ENCODE measurements at regions not wholly inside any gene's neighbourhood (a gene's known extent, or its start where the extent isn't known, plus 50 kb on each side); places are given as distances from the start of the nearest gene placed in this dataset.

- WGBS, result 93% methylated on average over 15 of the region's 15 CpGs
- DNase-seq (ENCODE audit: extremely low spot score), result no peak
- Histone ChIP-seq H3K4me3 (ENCODE audit: low read depth, low read length) (no peak overlapping the region), H3K36me3 (ENCODE audit: insufficient read depth) (no peaks in the 10 kb centered on the region), H3K27ac (ENCODE audit: low read depth) (no peak overlapping the region), H3K4me1 (ENCODE audit: insufficient read depth) (no peaks in the 10 kb centered on the region)
Observed at GRCh38 chr4:30264465-30264864, 455.7 kb upstream of the PCDH7 start.

- H3K27ac ChIP-seq (ENCODE audit: low read depth), result no peak overlapping the region
- H3K4me3 ChIP-seq (ENCODE audit: low read depth, low read length), result no peak overlapping the region
- H3K4me1 ChIP-seq (ENCODE audit: insufficient read depth), result no peaks in the 10 kb centered on the region
- H3K36me3 ChIP-seq (ENCODE audit: insufficient read depth), result no peaks in the 10 kb centered on the region
- WGBS, result 60% methylated on average over 3 of the region's 3 CpGs
- DNase-seq (ENCODE audit: extremely low spot score), result no peak
Observed at GRCh38 chr4:30265716-30266115, 454.5 kb upstream of the PCDH7 start.

GRCh38 chr4:30268370-30268769, 451.8 kb upstream of the PCDH7 start:
- no peak overlapping the region for H3K4me3 ChIP-seq (ENCODE audit: low read depth, low read length)
- WGBS, result 65% methylated on average over 2 of the region's 2 CpGs
- H3K36me3 ChIP-seq (ENCODE audit: insufficient read depth), result no peaks in the 10 kb centered on the region
- no peak for DNase-seq (ENCODE audit: extremely low spot score)
- H3K4me1 ChIP-seq (ENCODE audit: insufficient read depth), result no peaks in the 10 kb centered on the region
- no peak overlapping the region for H3K27ac ChIP-seq (ENCODE audit: low read depth)

- Histone ChIP-seq H3K4me3 (ENCODE audit: low read depth, low read length) (no peak overlapping the region), H3K27ac (ENCODE audit: low read depth) (no peak overlapping the region), H3K4me1 (ENCODE audit: insufficient read depth) (no peaks in the 10 kb centered on the region), H3K36me3 (ENCODE audit: insufficient read depth) (no peaks in the 10 kb centered on the region)
- DNase-seq (ENCODE audit: extremely low spot score), result no peak
- 43% methylated on average over 6 of the region's 6 CpGs for WGBS
Observed at GRCh38 chr4:30269850-30270249, 450.3 kb upstream of the PCDH7 start.

GRCh38 chr4:30281986-30282385, 438.2 kb upstream of the PCDH7 start:
- Histone ChIP-seq H3K27ac (ENCODE audit: low read depth) (no peak overlapping the region), H3K4me1 (ENCODE audit: insufficient read depth) (no peaks in the 10 kb centered on the region), H3K4me3 (ENCODE audit: low read depth, low read length) (no peak overlapping the region), H3K36me3 (ENCODE audit: insufficient read depth) (peaks cover 2% of the 10 kb centered on the region)
- no peak for DNase-seq (ENCODE audit: extremely low spot score)

GRCh38 chr4:30283336-30283735, 436.8 kb upstream of the PCDH7 start:
- no peak overlapping the region for H3K27ac ChIP-seq (ENCODE audit: low read depth)
- WGBS, result 89% methylated on average over 3 of the region's 3 CpGs
- H3K4me3 ChIP-seq (ENCODE audit: low read depth, low read length), result no peak overlapping the region
- no peak for DNase-seq (ENCODE audit: extremely low spot score)
- peaks cover 2% of the 10 kb centered on the region for H3K36me3 ChIP-seq (ENCODE audit: insufficient read depth)
- H3K4me1 ChIP-seq (ENCODE audit: insufficient read depth), result no peaks in the 10 kb centered on the region

GRCh38 chr4:30294295-30294694, 425.9 kb upstream of the PCDH7 start:
- H3K4me3 ChIP-seq (ENCODE audit: low read depth, low read length), result no peak overlapping the region
- H3K27ac ChIP-seq (ENCODE audit: low read depth), result no peak overlapping the region
- H3K36me3 ChIP-seq (ENCODE audit: insufficient read depth), result no peaks in the 10 kb centered on the region
- 23% methylated on average over 3 of the region's 3 CpGs for WGBS
- DNase-seq (ENCODE audit: extremely low spot score), result no peak
- no peaks in the 10 kb centered on the region for H3K4me1 ChIP-seq (ENCODE audit: insufficient read depth)

- H3K36me3 ChIP-seq (ENCODE audit: insufficient read depth), result no peaks in the 10 kb centered on the region
Observed at GRCh38 chr4:30295652-30296051, 424.5 kb upstream of the PCDH7 start.

GRCh38 chr4:30314001-30314400, 406.2 kb upstream of the PCDH7 start:
- no peak for DNase-seq (ENCODE audit: extremely low spot score)
- H3K27ac ChIP-seq (ENCODE audit: low read depth), result no peak overlapping the region
- no peaks in the 10 kb centered on the region for H3K36me3 ChIP-seq (ENCODE audit: insufficient read depth)
- no peaks in the 10 kb centered on the region for H3K4me1 ChIP-seq (ENCODE audit: insufficient read depth)
- H3K4me3 ChIP-seq (ENCODE audit: low read depth, low read length), result no peak overlapping the region

More at GRCh38 chr4:30295652-30296051, 424.5 kb upstream of the PCDH7 start:
- WGBS, result 64% methylated on average over 5 of the region's 5 CpGs
- no peak for DNase-seq (ENCODE audit: extremely low spot score)
- Histone ChIP-seq H3K4me3 (ENCODE audit: low read depth, low read length) (no peak overlapping the region), H3K27ac (ENCODE audit: low read depth) (no peak overlapping the region), H3K4me1 (ENCODE audit: insufficient read depth) (no peaks in the 10 kb centered on the region)

- Histone ChIP-seq H3K36me3 (ENCODE audit: insufficient read depth) (no peaks in the 10 kb centered on the region), H3K4me1 (ENCODE audit: insufficient read depth) (no peaks in the 10 kb centered on the region), H3K4me3 (ENCODE audit: low read depth, low read length) (no peak overlapping the region), H3K27ac (ENCODE audit: low read depth) (no peak overlapping the region)
- DNase-seq (ENCODE audit: extremely low spot score), result no peak
- WGBS, result 89% methylated on average over 6 of the region's 6 CpGs
Observed at GRCh38 chr4:30330894-30331652, 389.1 kb upstream of the PCDH7 start.

GRCh38 chr4:30341731-30342130, 378.4 kb upstream of the PCDH7 start:
- H3K4me3 ChIP-seq (ENCODE audit: low read depth, low read length), result no peak overlapping the region
- no peak overlapping the region for H3K27ac ChIP-seq (ENCODE audit: low read depth)
- no peak for DNase-seq (ENCODE audit: extremely low spot score)
- 37% methylated on average over 1 of the region's 1 CpG for WGBS
- no peaks in the 10 kb centered on the region for H3K36me3 ChIP-seq (ENCODE audit: insufficient read depth)
- no peaks in the 10 kb centered on the region for H3K4me1 ChIP-seq (ENCODE audit: insufficient read depth)

GRCh38 chr4:30350288-30350687, 369.9 kb upstream of the PCDH7 start:
- H3K27ac ChIP-seq (ENCODE audit: low read depth), result no peak overlapping the region
- DNase-seq (ENCODE audit: extremely low spot score), result no peak
- no peaks in the 10 kb centered on the region for H3K4me1 ChIP-seq (ENCODE audit: insufficient read depth)
- no peaks in the 10 kb centered on the region for H3K36me3 ChIP-seq (ENCODE audit: insufficient read depth)
- H3K4me3 ChIP-seq (ENCODE audit: low read depth, low read length), result no peak overlapping the region
- 68% methylated on average over 2 of the region's 2 CpGs for WGBS

- WGBS, result 88% methylated on average over 1 of the region's 1 CpG
- no peaks in the 10 kb centered on the region for H3K4me1 ChIP-seq (ENCODE audit: insufficient read depth)
- no peak overlapping the region for H3K4me3 ChIP-seq (ENCODE audit: low read depth, low read length)
- H3K27ac ChIP-seq (ENCODE audit: low read depth), result no peak overlapping the region
- H3K36me3 ChIP-seq (ENCODE audit: insufficient read depth), result no peaks in the 10 kb centered on the region
- no peak for DNase-seq (ENCODE audit: extremely low spot score)
Observed at GRCh38 chr4:30354605-30355004, 365.6 kb upstream of the PCDH7 start.

- WGBS, result 71% methylated on average over 2 of the region's 2 CpGs
- DNase-seq (ENCODE audit: extremely low spot score), result no peak
- no peaks in the 10 kb centered on the region for H3K4me1 ChIP-seq (ENCODE audit: insufficient read depth)
- H3K4me3 ChIP-seq (ENCODE audit: low read depth, low read length), result no peak overlapping the region
- no peak overlapping the region for H3K27ac ChIP-seq (ENCODE audit: low read depth)
- no peaks in the 10 kb centered on the region for H3K36me3 ChIP-seq (ENCODE audit: insufficient read depth)
Observed at GRCh38 chr4:30362436-30362835, 357.7 kb upstream of the PCDH7 start.

- H3K4me3 ChIP-seq (ENCODE audit: low read depth, low read length), result no peak overlapping the region
- H3K4me1 ChIP-seq (ENCODE audit: insufficient read depth), result no peaks in the 10 kb centered on the region
- H3K27ac ChIP-seq (ENCODE audit: low read depth), result no peak overlapping the region
- WGBS, result 88% methylated on average over 14 of the region's 14 CpGs
- DNase-seq (ENCODE audit: extremely low spot score), result no peak
- H3K36me3 ChIP-seq (ENCODE audit: insufficient read depth), result no peaks in the 10 kb centered on the region
Observed at GRCh38 chr4:30370105-30370504, 350.1 kb upstream of the PCDH7 start.
